ENCODE measurements at regions not wholly inside any gene's neighbourhood (a gene's known extent, or its start where the extent isn't known, plus 50 kb on each side); places are given as distances from the start of the nearest gene placed in this dataset.
"Not testable (repeated sequence)": the region's sequence is repeated elsewhere in the genome, so short reads cannot be mapped to it uniquely, and the experiment has no call there.

- peak; percentile 53 for DNase-seq
Measured at GRCh38 chr13:33634546-33634982, 183.4 kb upstream of the RFC3 start.

- no peak for DNase-seq
Measured at GRCh38 chr13:33636243-33636642, 181.7 kb upstream of the RFC3 start.

- DNase-seq = no peak
Measured at GRCh38 chr13:33636955-33637670, 180.8 kb upstream of the RFC3 start.

GRCh38 chr13:33637978-33638743 lies 179.8 kb upstream of the RFC3 start:
- peak; percentile 24 for DNase-seq

GRCh38 chr13:33639158-33639557 lies 178.8 kb upstream of the RFC3 start:
- peak; percentile 64 for DNase-seq

GRCh38 chr13:33639626-33640080 lies 178.3 kb upstream of the RFC3 start:
- peak; percentile 20 for DNase-seq

GRCh38 chr13:33640832-33641231 lies 177.1 kb upstream of the RFC3 start:
- DNase-seq = no peak

- DNase-seq = peak; percentile 7
Measured at GRCh38 chr13:33642374-33643065, 175.4 kb upstream of the RFC3 start.

GRCh38 chr13:33644581-33645543 lies 173.1 kb upstream of the RFC3 start:
- DNase-seq = no peak

GRCh38 chr13:33645591-33646554 lies 172.1 kb upstream of the RFC3 start:
- DNase-seq = no peak

GRCh38 chr13:33649212-33649878 lies 168.6 kb upstream of the RFC3 start:
- DNase-seq = no peak

- DNase-seq = no peak
Measured at GRCh38 chr13:33651766-33652165, 166.2 kb upstream of the RFC3 start.

GRCh38 chr13:33657274-33657673 lies 160.7 kb upstream of the RFC3 start:
- no peak for DNase-seq

- DNase-seq = no peak
Measured at GRCh38 chr13:33659466-33659865, 158.5 kb upstream of the RFC3 start.

- no peak for DNase-seq
Measured at GRCh38 chr13:33659894-33660293, 158.1 kb upstream of the RFC3 start.

- DNase-seq = no peak
Measured at GRCh38 chr13:33662392-33662791, 155.6 kb upstream of the RFC3 start.

- no peak for DNase-seq
Measured at GRCh38 chr13:33665626-33666175, 152.2 kb upstream of the RFC3 start.

- DNase-seq = no peak
Measured at GRCh38 chr13:33671560-33671959, 146.4 kb upstream of the RFC3 start.

- DNase-seq = not testable (repeated sequence)
Measured at GRCh38 chr13:33672022-33672421, 145.9 kb upstream of the RFC3 start.
